Trophoblast cell (in vitro differentiated cells and primary cell): ENCODE measurements at regions not wholly inside any gene's neighbourhood (a gene's known extent, or its start where the extent isn't known, plus 50 kb on each side); places are given as distances from the start of the nearest gene placed in this dataset.

Source experiments
- DNase-seq, 2 donors: peaks; one replicate each; pipeline ENCODE4 v3.0.0-alpha.2; 2016
- H2AFZ ChIP-seq: 2 replicates; pipeline ENCODE4 v1.6.1; 2013; ENCODE audit warnings: low read length, moderate library complexity, mild to moderate bottlenecking; ENCODE audit not compliant: insufficient read depth, poor library complexity
- H2AK5ac ChIP-seq: 2 replicates; pipeline ENCODE4 v1.6.1; 2013; ENCODE audit warnings: mild to moderate bottlenecking, low read length
- H2BK120ac ChIP-seq: 2 replicates; pipeline ENCODE4 v1.6.1; 2013; ENCODE audit warnings: low read length, mild to moderate bottlenecking, moderate library complexity; ENCODE audit not compliant: insufficient read depth, poor library complexity
- H2BK12ac ChIP-seq: 2 replicates; pipeline ENCODE4 v1.6.1; 2013; ENCODE audit warnings: mild to moderate bottlenecking, low read length, moderate library complexity
- H2BK5ac ChIP-seq: 2 replicates; pipeline ENCODE4 v1.6.1; 2013; ENCODE audit warnings: low read length, low read depth, moderate library complexity, mild to moderate bottlenecking; ENCODE audit not compliant: poor library complexity
- H3K14ac ChIP-seq: 2 replicates; pipeline ENCODE4 v1.6.1; 2013; ENCODE audit warnings: mild to moderate bottlenecking, low read length
- H3K18ac ChIP-seq: 2 replicates; pipeline ENCODE4 v1.6.1; 2013; ENCODE audit warnings: mild to moderate bottlenecking, low read length
- H3K23ac ChIP-seq: 2 replicates; pipeline ENCODE4 v1.6.1; 2013; ENCODE audit warnings: low read length
- H3K27ac ChIP-seq: 2 replicates; pipeline ENCODE4 v1.5.1; 2013; ENCODE audit warnings: low read depth, mild to moderate bottlenecking, inconsistent platforms, low read length, moderate library complexity
- H3K27me3 ChIP-seq: 2 replicates; pipeline ENCODE4 v1.6.1; 2013; ENCODE audit warnings: inconsistent platforms, mild to moderate bottlenecking, low read length, moderate library complexity; ENCODE audit not compliant: insufficient read depth
- H3K36me3 ChIP-seq, 2 experiments: 1 replicate in 1 of 2; 2 replicates in 1 of 2; pipeline ENCODE4 v1.6.1; 2013; ENCODE audit warnings: low read length in 2 of 2, mild to moderate bottlenecking in 2 of 2, moderate library complexity in 1 of 2; ENCODE audit not compliant: insufficient read depth in 2 of 2, control insufficient read depth in 1 of 2
- H3K4ac ChIP-seq: 2 replicates; pipeline ENCODE4 v1.6.1; 2013; ENCODE audit warnings: low read depth, mild to moderate bottlenecking, low read length, moderate library complexity
- H3K4me1 ChIP-seq, 2 experiments: 1 replicate in 1 of 2; 2 replicates in 1 of 2; pipeline ENCODE4 v1.6.1; 2013; ENCODE audit warnings: low read length in 2 of 2, mild to moderate bottlenecking in 2 of 2, moderate library complexity in 1 of 2; ENCODE audit not compliant: insufficient read depth in 2 of 2, control insufficient read depth in 1 of 2
- H3K4me2 ChIP-seq: 2 replicates; pipeline ENCODE4 v1.6.1; 2013; ENCODE audit warnings: inconsistent platforms, mild to moderate bottlenecking, low read length, moderate library complexity
- H3K4me3 ChIP-seq: 2 replicates; pipeline ENCODE4 v1.5.1; 2013; ENCODE audit warnings: mild to moderate bottlenecking, low read depth, low read length, inconsistent platforms
- H3K79me1 ChIP-seq: one replicate; pipeline ENCODE4 v1.6.1; 2013; ENCODE audit warnings: low read length
- H3K79me2 ChIP-seq: 2 replicates; pipeline ENCODE4 v1.6.1; 2013; ENCODE audit warnings: low read length, mild to moderate bottlenecking; ENCODE audit not compliant: control insufficient read depth, insufficient read depth, poor library complexity
- H3K9ac ChIP-seq: 2 replicates; pipeline ENCODE4 v1.6.1; 2013; ENCODE audit warnings: mild to moderate bottlenecking, low read length
- H3K9me3 ChIP-seq: 2 replicates; pipeline ENCODE4 v1.6.1; 2013; ENCODE audit warnings: low read depth, mild to moderate bottlenecking, control low read depth, inconsistent platforms, low read length; ENCODE audit not compliant: insufficient read depth
- H4K12ac ChIP-seq: 2 replicates; pipeline ENCODE4 v1.6.1; 2013; ENCODE audit warnings: low read depth, mild to moderate bottlenecking, low read length, moderate library complexity
- H4K8ac ChIP-seq: 2 replicates; pipeline ENCODE4 v1.6.1; 2013; ENCODE audit warnings: low read depth, mild to moderate bottlenecking, low read length, moderate library complexity
- H4K91ac ChIP-seq: one replicate; pipeline ENCODE4 v1.6.1; 2013; ENCODE audit warnings: low read depth, mild to moderate bottlenecking, low read length, moderate library complexity
- WGBS: extraction: QIAGEN DNeasy Blood & Tissue Kit; methylation state at CpG from one replicate; pipeline ENCODE4 v1.1.7; 2013; ENCODE audit warnings: missing lambda C conversion rate; ENCODE audit not compliant: insufficient read length, insufficient coverage; ENCODE audit errors: extremely low coverage; 5-methylcytosine and 5-hydroxymethylcytosine counted together

- Histone ChIP-seq H3K14ac (no peak overlapping the region), H4K91ac (no peak overlapping the region), H3K18ac (no peak overlapping the region), H3K27ac (no peak overlapping the region), H3K79me1 (peaks cover 8% of the 10 kb centered on the region), H3K4ac (no peak overlapping the region), H3K23ac (no peak overlapping the region), H3K4me1 (peaks cover 5 to 14% of the 10 kb centered on the region in 2 experiments), H2BK120ac (no peak overlapping the region), H3K27me3 (no peaks in the 10 kb centered on the region), H3K36me3 (no peaks in the 10 kb centered on the region), H2AFZ (no peak overlapping the region), H3K9ac (no peak overlapping the region), H3K9me3 (no peaks in the 10 kb centered on the region), H4K8ac (no peak overlapping the region), H2BK5ac (no peak overlapping the region), H3K4me2 (no peak overlapping the region), H2BK12ac (no peak overlapping the region), H2AK5ac (no peak overlapping the region), H3K79me2 (no peaks in the 10 kb centered on the region), H3K4me3 (no peak overlapping the region), H4K12ac (no peak overlapping the region)
- no CpG with 5 or more reads among the region's 1 CpG for WGBS
- no peak for DNase-seq
Observed at GRCh38 chr3:59318881-59319280, 269.1 kb upstream of the CFAP20DC start.

GRCh38 chr3:59317386-59317785, 267.6 kb upstream of the CFAP20DC start:
- H3K9ac ChIP-seq: no peak overlapping the region
- H3K4me2 ChIP-seq: no peak overlapping the region
- no peak overlapping the region for H4K91ac ChIP-seq
- no peaks in the 10 kb centered on the region for H3K79me2 ChIP-seq
- no peak overlapping the region for H3K4me3 ChIP-seq
- no peak overlapping the region for H3K4ac ChIP-seq
- DNase-seq: no peak
- no peak overlapping the region for H2BK120ac ChIP-seq
- peaks cover 8% of the 10 kb centered on the region for H3K79me1 ChIP-seq
- H3K14ac ChIP-seq: no peak overlapping the region
- no peak overlapping the region for H4K12ac ChIP-seq
- no CpG with 5 or more reads among the region's 6 CpGs for WGBS
- no peaks in the 10 kb centered on the region for H3K36me3 ChIP-seq
- no peaks in the 10 kb centered on the region for H3K9me3 ChIP-seq
- no peaks in the 10 kb centered on the region for H3K27me3 ChIP-seq
- no peak overlapping the region for H2BK5ac ChIP-seq
- no peak overlapping the region for H3K23ac ChIP-seq
- H3K4me1 ChIP-seq: peaks cover 2 to 11% of the 10 kb centered on the region in 2 experiments
- H3K18ac ChIP-seq: no peak overlapping the region
- H2BK12ac ChIP-seq: no peak overlapping the region
- H4K8ac ChIP-seq: no peak overlapping the region
- H2AFZ ChIP-seq: no peak overlapping the region
- H3K27ac ChIP-seq: no peak overlapping the region
- no peak overlapping the region for H2AK5ac ChIP-seq

- Histone ChIP-seq H2BK5ac (no peak overlapping the region), H3K4me2 (no peak overlapping the region), H3K79me2 (no peaks in the 10 kb centered on the region), H4K8ac (no peak overlapping the region), H4K91ac (no peak overlapping the region), H3K4me3 (no peak overlapping the region), H2AFZ (no peak overlapping the region), H3K4me1 (peaks cover 2 to 11% of the 10 kb centered on the region in 2 experiments), H3K27ac (no peak overlapping the region), H3K27me3 (no peaks in the 10 kb centered on the region), H4K12ac (no peak overlapping the region), H3K23ac (no peak overlapping the region), H3K79me1 (peaks cover 8% of the 10 kb centered on the region), H3K4ac (no peak overlapping the region), H2BK120ac (no peak overlapping the region), H2BK12ac (no peak overlapping the region), H3K9ac (no peak overlapping the region), H3K14ac (no peak overlapping the region), H3K18ac (no peak overlapping the region), H3K9me3 (no peaks in the 10 kb centered on the region), H3K36me3 (no peaks in the 10 kb centered on the region), H2AK5ac (no peak overlapping the region)
- no CpG with 5 or more reads among the region's 3 CpGs for WGBS
- no peak for DNase-seq
Observed at GRCh38 chr3:59316688-59317275, 267.0 kb upstream of the CFAP20DC start.

- Histone ChIP-seq H2BK5ac (no peak overlapping the region), H3K9ac (no peak overlapping the region), H2BK12ac (no peak overlapping the region), H3K36me3 (no peaks in the 10 kb centered on the region), H2BK120ac (no peak overlapping the region), H3K4me1 (peaks cover 0 to 2% of the 10 kb centered on the region in 2 experiments), H3K27ac (no peak overlapping the region), H3K79me1 (peaks cover 2% of the 10 kb centered on the region), H2AFZ (no peak overlapping the region), H4K91ac (no peak overlapping the region), H3K18ac (no peak overlapping the region), H3K4ac (no peak overlapping the region), H2AK5ac (no peak overlapping the region), H4K8ac (no peak overlapping the region), H3K23ac (no peak overlapping the region), H3K4me3 (no peak overlapping the region), H3K27me3 (no peaks in the 10 kb centered on the region), H3K14ac (no peak overlapping the region), H4K12ac (no peak overlapping the region), H3K9me3 (no peaks in the 10 kb centered on the region), H3K4me2 (no peak overlapping the region), H3K79me2 (no peaks in the 10 kb centered on the region)
- no CpG with 5 or more reads among the region's 2 CpGs for WGBS
- DNase-seq: peak in 1 of 2 donors; percentile 32
Observed at GRCh38 chr3:59313365-59313764, 263.5 kb upstream of the CFAP20DC start.
